HK-2 (cell line): ENCODE measurements at regions not wholly inside any gene's neighbourhood (a gene's known extent, or its start where the extent isn't known, plus 50 kb on each side); places are given as distances from the start of the nearest gene placed in this dataset.

Experiments used
- DNase-seq: peaks from one replicate; pipeline ENCODE4 v3.0.0-alpha.2; 2018; ENCODE audit not compliant: unreplicated experiment

GRCh38 chr9:19511694-19512093 is 102.9 kb downstream of the ACER2 start:
- no peak for DNase-seq

- DNase-seq = no peak
These were observed 102.1 kb downstream of the ACER2 start for GRCh38 chr9:19510907-19511306.
